RWPE1 (cell line): ENCODE measurements at regions not wholly inside any gene's neighbourhood (a gene's known extent, or its start where the extent isn't known, plus 50 kb on each side); places are given as distances from the start of the nearest gene placed in this dataset.

Experiments
- CTCF ChIA-PET: fragments of 350-600 bp; sonication (Branson Sonifier 250); formaldehyde crosslinking; extraction: SDS; loops from one replicate; lab custom pipeline; 2021; lab: Yijun Ruan, JAX
- POLR2A ChIA-PET: fragments of 400-600 bp; formaldehyde crosslinking; extraction: SDS; loops from one replicate; lab custom pipeline; 2020; ENCODE audit warnings: antibody characterized with exemption; ENCODE audit not compliant: low non-redundant PET; lab: Yijun Ruan, JAX
- DNase-seq: peaks from one replicate; pipeline ENCODE4 v3.0.0; 2012; ENCODE audit warnings: low spot score
- H3K27ac ChIP-seq: fragments of 450-650 bp; 2 replicates; pipeline ENCODE4 v1.5.1; 2017
- CTCF ChIP-seq: fragments of 450-650 bp; conservative IDR thresholded peaks from 2 replicates; pipeline ENCODE4 v1.5.1; 2017; ENCODE audit warnings: low read depth, mild to moderate bottlenecking

GRCh38 chr17:31698751-31699150 is 160.3 kb downstream of the COPRS start:
- POLR2A ChIA-PET = no interaction called here

DNA sequence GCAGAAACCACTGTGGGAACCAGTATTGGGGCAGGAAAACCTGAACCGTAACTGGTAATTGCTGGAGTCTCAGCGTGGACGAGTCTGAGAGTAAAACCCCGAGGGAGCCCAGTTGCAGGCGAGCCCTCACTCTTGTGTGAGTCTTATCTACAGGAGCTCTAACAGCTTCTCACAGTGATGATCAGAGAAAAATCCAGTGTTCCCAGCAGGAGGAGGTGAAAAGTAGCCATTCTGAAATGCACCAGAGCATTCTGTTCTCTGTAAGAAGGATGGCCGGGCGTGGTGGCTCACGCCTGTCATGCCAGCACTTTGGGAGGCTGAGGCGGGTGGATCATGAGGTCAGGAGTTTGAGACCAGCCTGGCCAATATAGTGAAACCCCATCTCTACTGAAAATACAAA is 161.2 kb downstream of the COPRS start:
- H3K27ac ChIP-seq = no peak overlapping the region
- DNase-seq = no peak
- POLR2A ChIA-PET = no interaction called here
- CTCF ChIA-PET = interaction anchor here (0.6 kb wide), 1 partner anchor 8 kb away, joined by 3 read pairs; no protein-coding TSS in a partner anchor
- TF ChIP-seq CTCF = no peak

More at GRCh38 chr17:31698751-31699150, 160.3 kb downstream of the COPRS start:
- TF ChIP-seq CTCF = no peak
- DNase-seq = no peak
- CTCF ChIA-PET = interaction anchor here (0.6 kb wide), 1 partner anchor 774 kb away, joined by 6 read pairs; no protein-coding TSS in a partner anchor
- H3K27ac ChIP-seq = no peak overlapping the region

- POLR2A ChIA-PET = no interaction called here
- DNase-seq = no peak
- peak overlapping the region; percentile 78 for H3K27ac ChIP-seq
- CTCF ChIA-PET = interaction anchor here (0.6 kb wide), 1 partner anchor 1763 kb away, joined by 3 read pairs; no protein-coding TSS in a partner anchor
- no peak for TF ChIP-seq CTCF
Measured at GRCh38 chr17:31696703-31697325, 162.2 kb downstream of the COPRS start.

DNA sequence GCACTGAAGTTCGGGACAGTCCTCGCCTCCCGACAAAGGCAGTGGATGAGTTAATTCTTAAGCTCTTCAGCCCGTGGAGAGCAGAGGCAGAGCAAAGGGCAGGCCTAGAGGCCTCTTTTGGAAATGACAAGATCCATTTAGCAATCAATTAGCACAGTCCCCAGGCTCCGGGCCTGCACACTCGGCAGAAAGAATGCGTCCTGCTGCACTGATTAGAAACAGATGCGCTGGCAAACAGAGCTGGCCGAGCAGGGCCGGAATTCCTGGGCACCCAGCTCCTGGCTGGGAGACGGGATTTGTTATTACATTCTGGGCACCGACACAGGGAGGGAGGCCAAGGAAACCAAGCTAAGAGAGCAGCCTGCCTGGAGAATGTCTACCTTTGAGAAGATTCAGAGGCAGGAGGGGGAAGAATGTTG is 162.9 kb downstream of the COPRS start:
- ChIA-PET POLR2A (no interaction called here), CTCF (no interaction called here)
- no peak for TF ChIP-seq CTCF
- peak overlapping the region; percentile 78 for H3K27ac ChIP-seq
- no peak for DNase-seq

- peak overlapping the region; percentile 78 for H3K27ac ChIP-seq
Measured at GRCh38 chr17:31695456-31696090, 163.5 kb downstream of the COPRS start.

More at GRCh38 chr17:31695456-31696090, 163.5 kb downstream of the COPRS start:
- ChIA-PET CTCF (no interaction called here), POLR2A (no interaction called here)
- no peak for DNase-seq
- no peak for TF ChIP-seq CTCF
